HUES64 (cell line): ENCODE measurements at regions not wholly inside any gene's neighbourhood (a gene's known extent, or its start where the extent isn't known, plus 50 kb on each side); places are given as distances from the start of the nearest gene placed in this dataset.

Source experiments
- H3K27ac ChIP-seq: 2 replicates; pipeline ENCODE4 v1.7.0; 2013; ENCODE audit warnings: low read depth, low read length, inconsistent platforms
- H3K27me3 ChIP-seq: 2 replicates; pipeline ENCODE4 v1.6.1; 2013; ENCODE audit warnings: mild to moderate bottlenecking, low read length; ENCODE audit not compliant: insufficient read depth
- H3K36me3 ChIP-seq: 2 replicates; pipeline ENCODE4 v1.6.1; 2013; ENCODE audit warnings: mild to moderate bottlenecking, low read length; ENCODE audit not compliant: insufficient read depth
- H3K4me1 ChIP-seq: 2 replicates; pipeline ENCODE4 v1.6.1; 2013; ENCODE audit warnings: mild to moderate bottlenecking, low read length, moderate library complexity; ENCODE audit not compliant: insufficient read depth
- H3K4me3 ChIP-seq: 2 replicates; pipeline ENCODE4 v1.5.1; 2013; ENCODE audit warnings: mild to moderate bottlenecking, low read length, moderate library complexity
- H3K9ac ChIP-seq: 2 replicates; pipeline ENCODE4 v1.6.1; 2013; ENCODE audit warnings: mild to moderate bottlenecking, low read depth, low read length
- H3K9me3 ChIP-seq: 2 replicates; pipeline ENCODE4 v1.6.1; 2013; ENCODE audit warnings: low read depth, low read length; ENCODE audit not compliant: insufficient read depth
- WGBS: fragments of 150-250, 120-280 bp; methylation state at CpG from one replicate; pipeline ENCODE4 v1.1.7; 2013; ENCODE audit warnings: missing lambda C conversion rate; 5-methylcytosine and 5-hydroxymethylcytosine counted together

GRCh38 chr4:4613126-4613465, 71.2 kb upstream of the STX18 start:
- WGBS = 92% methylated on average over 2 of the region's 2 CpGs
- no peak overlapping the region for H3K9ac ChIP-seq
- H3K27me3 ChIP-seq = no peaks in the 10 kb centered on the region

GRCh38 chr4:4610672-4611071, 68.8 kb upstream of the STX18 start:
- no peaks in the 10 kb centered on the region for H3K9me3 ChIP-seq
- peaks cover 14% of the 10 kb centered on the region for H3K4me1 ChIP-seq
- no peaks in the 10 kb centered on the region for H3K27me3 ChIP-seq
- no peak overlapping the region for H3K9ac ChIP-seq
- no peak overlapping the region for H3K27ac ChIP-seq
- 90% methylated on average over 6 of the region's 7 CpGs for WGBS
- no peak overlapping the region for H3K4me3 ChIP-seq
- H3K36me3 ChIP-seq = no peaks in the 10 kb centered on the region

More at GRCh38 chr4:4613126-4613465, 71.2 kb upstream of the STX18 start:
- Histone ChIP-seq H3K4me1 (peaks cover 4% of the 10 kb centered on the region), H3K36me3 (no peaks in the 10 kb centered on the region), H3K27ac (no peak overlapping the region), H3K4me3 (no peak overlapping the region), H3K9me3 (no peaks in the 10 kb centered on the region)

- Histone ChIP-seq H3K36me3 (no peaks in the 10 kb centered on the region), H3K27ac (no peak overlapping the region), H3K27me3 (no peaks in the 10 kb centered on the region), H3K9ac (no peak overlapping the region), H3K4me1 (peaks cover 17% of the 10 kb centered on the region), H3K4me3 (no peak overlapping the region), H3K9me3 (no peaks in the 10 kb centered on the region)
- 94% methylated on average over 10 of the region's 10 CpGs for WGBS
These were observed 67.9 kb upstream of the STX18 start for GRCh38 chr4:4609622-4610334.

- Histone ChIP-seq H3K27me3 (no peaks in the 10 kb centered on the region), H3K9me3 (no peaks in the 10 kb centered on the region), H3K4me3 (no peak overlapping the region), H3K4me1 (peaks cover 21% of the 10 kb centered on the region), H3K36me3 (no peaks in the 10 kb centered on the region), H3K9ac (no peak overlapping the region), H3K27ac (no peak overlapping the region)
- WGBS = 62% methylated on average over 12 of the region's 13 CpGs
These were observed 66.3 kb upstream of the STX18 start for GRCh38 chr4:4608214-4608537.

GRCh38 chr4:4607336-4608213, 65.7 kb upstream of the STX18 start:
- H3K4me3 ChIP-seq = no peak overlapping the region
- H3K9ac ChIP-seq = no peak overlapping the region
- peaks cover 21% of the 10 kb centered on the region for H3K4me1 ChIP-seq
- no peaks in the 10 kb centered on the region for H3K9me3 ChIP-seq
- 62% methylated on average over 19 of the region's 19 CpGs for WGBS
- H3K27me3 ChIP-seq = no peaks in the 10 kb centered on the region
- H3K27ac ChIP-seq = no peak overlapping the region
- H3K36me3 ChIP-seq = no peaks in the 10 kb centered on the region

GRCh38 chr4:4606321-4606720, 64.5 kb upstream of the STX18 start:
- H3K36me3 ChIP-seq = no peaks in the 10 kb centered on the region
- no peak overlapping the region for H3K27ac ChIP-seq
- peaks cover 21% of the 10 kb centered on the region for H3K4me1 ChIP-seq
- 93% methylated on average over 10 of the region's 10 CpGs for WGBS
- H3K4me3 ChIP-seq = no peak overlapping the region
- no peaks in the 10 kb centered on the region for H3K27me3 ChIP-seq
- no peak overlapping the region for H3K9ac ChIP-seq
- no peaks in the 10 kb centered on the region for H3K9me3 ChIP-seq

GRCh38 chr4:4605849-4606248, 64.0 kb upstream of the STX18 start:
- no peak overlapping the region for H3K27ac ChIP-seq
- 89% methylated on average over 2 of the region's 2 CpGs for WGBS
- no peaks in the 10 kb centered on the region for H3K27me3 ChIP-seq
- H3K36me3 ChIP-seq = no peaks in the 10 kb centered on the region
- H3K9ac ChIP-seq = no peak overlapping the region
- H3K4me1 ChIP-seq = peaks cover 21% of the 10 kb centered on the region
- H3K9me3 ChIP-seq = no peaks in the 10 kb centered on the region
- no peak overlapping the region for H3K4me3 ChIP-seq

- Histone ChIP-seq H3K4me1 (peaks cover 21% of the 10 kb centered on the region), H3K27ac (no peak overlapping the region), H3K9ac (no peak overlapping the region), H3K4me3 (no peak overlapping the region), H3K36me3 (no peaks in the 10 kb centered on the region), H3K9me3 (no peaks in the 10 kb centered on the region), H3K27me3 (no peaks in the 10 kb centered on the region)
- 73% methylated on average over 5 of the region's 5 CpGs for WGBS
These were observed 61.7 kb upstream of the STX18 start for GRCh38 chr4:4603592-4603991.

- no peak overlapping the region for H3K9ac ChIP-seq
- H3K27ac ChIP-seq = no peak overlapping the region
- H3K9me3 ChIP-seq = no peaks in the 10 kb centered on the region
- WGBS = 96% methylated on average over 4 of the region's 4 CpGs
- no peak overlapping the region for H3K4me3 ChIP-seq
- peaks cover 17% of the 10 kb centered on the region for H3K4me1 ChIP-seq
- H3K36me3 ChIP-seq = no peaks in the 10 kb centered on the region
- no peaks in the 10 kb centered on the region for H3K27me3 ChIP-seq
These were observed 61.2 kb upstream of the STX18 start for GRCh38 chr4:4603067-4603466.

GRCh38 chr4:4602468-4602867, 60.6 kb upstream of the STX18 start:
- Histone ChIP-seq H3K36me3 (no peaks in the 10 kb centered on the region), H3K9me3 (no peaks in the 10 kb centered on the region), H3K4me3 (no peak overlapping the region), H3K9ac (no peak overlapping the region), H3K27me3 (no peaks in the 10 kb centered on the region), H3K4me1 (peaks cover 11% of the 10 kb centered on the region), H3K27ac (no peak overlapping the region)
- 93% methylated on average over 2 of the region's 2 CpGs for WGBS

- H3K4me3 ChIP-seq = no peak overlapping the region
- no peaks in the 10 kb centered on the region for H3K36me3 ChIP-seq
- no peaks in the 10 kb centered on the region for H3K9me3 ChIP-seq
- 90% methylated on average over 13 of the region's 13 CpGs for WGBS
- no peak overlapping the region for H3K9ac ChIP-seq
- 0 out of 2 replicates have a peak, but pooled peaks cover 7% of the 10 kb centered on the region for H3K4me1 ChIP-seq
- H3K27ac ChIP-seq = no peak overlapping the region
- no peaks in the 10 kb centered on the region for H3K27me3 ChIP-seq
These were observed 60.0 kb upstream of the STX18 start for GRCh38 chr4:4601803-4602369.
